ENCODE measurements at regions not wholly inside any gene's neighbourhood (a gene's known extent, or its start where the extent isn't known, plus 50 kb on each side); places are given as distances from the start of the nearest gene placed in this dataset.

DNA sequence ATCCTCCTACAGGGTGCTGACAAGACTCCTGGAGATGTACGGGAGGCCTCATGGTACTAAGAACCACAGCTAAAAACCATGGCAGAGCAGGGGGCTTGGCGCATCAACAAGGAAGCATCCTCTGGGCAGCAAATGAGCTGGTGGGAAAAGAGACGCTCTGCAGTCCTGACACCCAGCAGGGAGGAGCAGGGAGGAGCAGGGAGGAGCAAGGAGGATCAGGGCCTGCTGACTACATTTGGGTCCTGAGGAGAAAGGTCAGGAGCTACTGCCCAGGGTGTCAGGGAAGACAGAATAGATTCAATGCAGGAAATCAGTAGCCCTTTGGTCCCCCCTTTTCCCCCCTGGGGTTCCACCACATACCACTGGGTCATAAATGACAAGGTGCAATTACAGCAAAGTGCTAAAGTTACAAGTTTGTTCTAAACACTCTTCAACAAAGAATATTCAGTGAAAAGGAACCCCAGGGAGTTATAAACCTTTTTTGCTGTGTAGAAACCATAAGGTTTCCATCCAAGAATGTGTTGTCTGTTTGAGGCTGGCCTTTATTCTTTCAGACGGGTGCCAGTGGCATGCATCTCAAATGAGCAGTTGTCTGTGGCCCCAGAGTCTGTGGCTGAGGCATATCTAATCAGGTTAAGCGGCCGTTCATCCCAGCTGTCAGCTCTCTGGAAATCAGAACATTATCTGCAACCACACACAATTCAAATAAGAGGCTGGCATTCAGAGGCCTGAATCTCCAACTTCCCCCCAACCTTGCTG is 325.0 kb downstream of the CDC5L start:
- intact Hi-C loops (cut with DNase I): no loop called here
- no peaks in the 10 kb centered on the region for H3K4me1 ChIP-seq (ENCODE audit: insufficient read depth)
- WGBS, 3 donors: 61 to 68% (median 67%) methylated on average over 6 of the region's 6 CpGs

GRCh38 chr6:44715188-44715587 is 327.7 kb downstream of the CDC5L start:
- Histone ChIP-seq H3K27me3 (no peaks in the 10 kb centered on the region), H3K4me3 (no peak overlapping the region), H3K27ac (no peak overlapping the region), H3K36me3 (no peaks in the 10 kb centered on the region), H3K4me1 (ENCODE audit: insufficient read depth) (no peaks in the 10 kb centered on the region), H3K9me3 (no peaks in the 10 kb centered on the region)
- TF ChIP-seq POLR2A (IDR thresholded peaks at IDR 0.05) (no peak), EP300 (IDR thresholded peaks at IDR 0.05) (no peak), CTCF (IDR thresholded peaks at IDR 0.05) (no peak)
- intact Hi-C loops (cut with DNase I): no loop called here
- no peak for DNase-seq
- WGBS, 3 donors: 61 to 76% (median 73%) methylated on average over 9 of the region's 9 CpGs

More for the DNA sequence above, 325.0 kb downstream of the CDC5L start:
- no peak for DNase-seq
- Histone ChIP-seq H3K4me3 (no peak overlapping the region), H3K27me3 (no peaks in the 10 kb centered on the region), H3K9me3 (no peaks in the 10 kb centered on the region), H3K27ac (no peak overlapping the region), H3K36me3 (no peaks in the 10 kb centered on the region)
- no peak for TF ChIP-seq EP300 (IDR thresholded peaks at IDR 0.05)
- TF ChIP-seq POLR2A (IDR thresholded peaks at IDR 0.05): no peak
- TF ChIP-seq CTCF (IDR thresholded peaks at IDR 0.05): no peak

DNA sequence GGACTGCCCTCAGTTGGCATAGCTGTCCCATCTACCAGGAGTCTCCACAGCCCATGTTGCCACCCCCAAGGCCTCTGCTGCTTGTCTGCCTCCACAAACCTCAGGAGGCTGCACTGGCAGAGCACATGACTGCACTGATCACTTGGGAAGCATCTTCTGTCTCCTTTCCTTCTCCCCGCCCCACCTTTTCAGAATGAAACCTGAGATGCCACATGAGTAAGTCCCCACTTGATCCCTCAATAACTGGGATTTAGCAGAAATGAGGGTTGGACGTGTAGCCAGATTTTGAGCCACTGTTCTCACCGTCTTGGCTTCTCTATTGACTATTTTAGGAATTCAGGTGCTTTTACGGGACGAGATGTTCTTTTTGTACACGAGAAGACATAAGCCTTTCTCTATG is 328.4 kb downstream of the CDC5L start:
- Histone ChIP-seq H3K27ac (no peak overlapping the region), H3K4me3 (no peak overlapping the region), H3K9me3 (no peaks in the 10 kb centered on the region), H3K4me1 (ENCODE audit: insufficient read depth) (no peaks in the 10 kb centered on the region), H3K27me3 (no peaks in the 10 kb centered on the region), H3K36me3 (no peaks in the 10 kb centered on the region)
- WGBS, 3 donors: 89 to 90% (median 89%) methylated on average over 6 of the region's 6 CpGs
- intact Hi-C loops (cut with DNase I): no loop called here
- no peak for TF ChIP-seq EP300 (IDR thresholded peaks at IDR 0.05)
- TF ChIP-seq CTCF (IDR thresholded peaks at IDR 0.05): no peak
- DNase-seq: no peak

- TF ChIP-seq POLR2A (IDR thresholded peaks at IDR 0.05): no peak
- no peak for TF ChIP-seq EP300 (IDR thresholded peaks at IDR 0.05)
- TF ChIP-seq CTCF (IDR thresholded peaks at IDR 0.05): no peak
Measured at GRCh38 chr6:44717431-44717830, 329.9 kb downstream of the CDC5L start.

More at GRCh38 chr6:44717431-44717830, 329.9 kb downstream of the CDC5L start:
- H3K4me1 ChIP-seq (ENCODE audit: insufficient read depth): no peaks in the 10 kb centered on the region
- 92 to 98% (median 93%) methylated on average over 2 of the region's 2 CpGs for WGBS, 3 donors
- DNase-seq: no peak
- H3K4me3 ChIP-seq: no peak overlapping the region
- H3K27me3 ChIP-seq: no peaks in the 10 kb centered on the region
- intact Hi-C loops (cut with DNase I): no loop called here
- H3K27ac ChIP-seq: no peak overlapping the region
- no peaks in the 10 kb centered on the region for H3K36me3 ChIP-seq
- H3K9me3 ChIP-seq: no peaks in the 10 kb centered on the region
